ENCODE measurements at regions not wholly inside any gene's neighbourhood (a gene's known extent, or its start where the extent isn't known, plus 50 kb on each side); places are given as distances from the start of the nearest gene placed in this dataset.

DNA sequence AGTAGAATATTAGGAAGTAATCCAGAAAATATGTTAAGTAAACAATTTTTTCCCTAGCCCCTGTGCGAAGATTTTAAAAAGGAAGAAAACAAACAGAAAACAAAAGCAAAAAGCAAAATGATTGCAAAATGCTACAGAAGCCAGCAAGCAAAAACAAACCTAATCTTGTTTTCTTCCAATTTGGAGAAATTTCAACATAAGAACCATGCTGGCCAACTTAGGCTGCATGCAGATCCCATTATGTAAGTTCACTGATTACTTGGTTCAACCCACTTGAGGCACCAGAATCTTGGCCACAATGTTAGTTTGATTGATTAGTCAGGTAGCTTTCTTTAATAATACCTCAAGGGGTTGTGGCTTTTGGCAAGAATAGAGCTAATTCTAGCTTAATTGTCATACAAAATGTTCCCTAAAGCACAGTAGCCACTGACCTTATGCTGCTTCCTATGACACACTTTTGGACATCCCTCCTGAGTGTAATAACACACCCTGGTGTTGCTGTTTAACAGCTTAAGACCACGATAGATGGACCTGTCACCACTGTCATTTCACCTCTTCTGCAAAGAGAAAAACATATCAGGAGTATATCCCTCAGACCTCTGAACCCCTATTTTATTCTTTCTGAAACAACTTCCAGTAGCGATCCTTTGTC, 2342.1 kb downstream of the PCDH7 start:
- no peak overlapping the region for H4K8ac ChIP-seq (ENCODE audit: extremely low read depth, insufficient read depth, low read length)
- H2AFZ ChIP-seq (ENCODE audit: low read length): no peak overlapping the region
- no peak overlapping the region for H2BK20ac ChIP-seq (ENCODE audit: low read length)
- no peak overlapping the region for H3K14ac ChIP-seq (ENCODE audit: insufficient read length)
- no peak overlapping the region for H2BK5ac ChIP-seq (ENCODE audit: low read depth, low read length)
- H3K4ac ChIP-seq (replicated peaks; ENCODE audit: insufficient read length, low read depth, low read length): no peak overlapping the region
- no peaks in the 10 kb centered on the region for H3K9me3 ChIP-seq (ENCODE audit: insufficient read depth in 2 of 2, low read depth in 1 of 2, low read length in 1 of 2)
- H3K9ac ChIP-seq (replicated peaks in 1 of 4; ENCODE audit: extremely low read depth in 1 of 4, low read depth in 3 of 4, low read length in 3 of 4): no peak overlapping the region
- H3K4me2 ChIP-seq (ENCODE audit: insufficient read depth in 1 of 2, low read depth in 2 of 2, low read length in 2 of 2): no peak overlapping the region
- H2BK12ac ChIP-seq (ENCODE audit: low read depth, low read length): no peak overlapping the region
- no peak overlapping the region for H4K5ac ChIP-seq (ENCODE audit: insufficient read length, low read depth, low read length)
- no peak overlapping the region for H3K4me3 ChIP-seq (ENCODE audit: extremely low read depth in 1 of 4, insufficient read depth in 2 of 4, low read depth in 3 of 4, low read length in 4 of 4)
- no peaks in the 10 kb centered on the region for H4K20me1 ChIP-seq (replicated peaks in 1 of 2; ENCODE audit: control insufficient read depth in 1 of 2, insufficient read depth in 2 of 2, low read length in 2 of 2)
- H3K79me1 ChIP-seq (ENCODE audit: low read depth, low read length): no peaks in the 10 kb centered on the region
- no peaks in the 10 kb centered on the region for H3K36me3 ChIP-seq (ENCODE audit: control insufficient read depth in 2 of 4, insufficient read depth in 4 of 4, low read length in 3 of 4)
- no peak overlapping the region for H3K23ac ChIP-seq (ENCODE audit: insufficient read length)
- no peak overlapping the region for H3K18ac ChIP-seq (ENCODE audit: extremely low read depth, low read length)
- ChIA-PET POLR2A (ENCODE audit: partially characterized antibody) (no interaction called here), CTCF (ENCODE audit: partially characterized antibody) (interaction anchor here (0.7 to 3.5 kb wide), 11 partner anchors 11 to 320 kb away, joined by 3 to 19 read pairs (median 4); no protein-coding TSS in a partner anchor)
- no peaks in the 10 kb centered on the region for H3K23me2 ChIP-seq (ENCODE audit: low read depth, low read length)
- no peak overlapping the region for H3K27ac ChIP-seq (ENCODE audit: low read depth, low read length)
- WGBS, 2 experiments (ENCODE audit: extremely low coverage in 1 of 2, insufficient coverage in 1 of 2, insufficient read length in 1 of 2, insufficient replicate concordance in 2 of 2, low coverage in 1 of 2, low lambda C conversion rate in 2 of 2, missing lambda C conversion rate in 1 of 2): 95% methylated on average over 3 of the region's 3 CpGs; no CpG with 5 or more reads in 1 of the 2 experiments
- H3K79me2 ChIP-seq (ENCODE audit: control insufficient read depth in 1 of 2, insufficient read depth in 2 of 2, low read length in 2 of 2): no peaks in the 10 kb centered on the region
- no peak overlapping the region for H2BK15ac ChIP-seq (ENCODE audit: low read length)
- no peak for DNase-seq (ENCODE audit: low read depth in 1 of 2, low spot score in 2 of 2)
- peaks cover 0 to 3% (median 0%) of the 10 kb centered on the region in 4 experiments; a peak in 1 of 7 replicates for H3K4me1 ChIP-seq (replicated peaks in 1 of 4; ENCODE audit: control insufficient read depth in 3 of 4, insufficient read depth in 4 of 4, low read length in 3 of 4)
- no peaks in the 10 kb centered on the region for H3K27me3 ChIP-seq (replicated peaks in 1 of 4; ENCODE audit: control insufficient read depth in 3 of 4, extremely low read depth in 1 of 4, insufficient read depth in 3 of 4, low read length in 3 of 4)
- H2AK5ac ChIP-seq (ENCODE audit: low read depth, low read length): no peak overlapping the region
- no peak overlapping the region for H3K56ac ChIP-seq (replicated peaks; ENCODE audit: insufficient read length, low read depth, low read length)
- H2BK120ac ChIP-seq (replicated peaks; ENCODE audit: low read depth, low read length): no peak overlapping the region
- TF ChIP-seq JUN (IDR thresholded peaks at IDR 0.05; ENCODE audit: low read depth, low read length) (no peak), EZH2 (IDR thresholded peaks at IDR 0.05; ENCODE audit: low read depth, low read length, severe bottlenecking) (no peak), HDAC6 (IDR thresholded peaks at IDR 0.05; ENCODE audit: low read depth, low read length) (no peak), RNF2 (IDR thresholded peaks at IDR 0.05; ENCODE audit: borderline replicate concordance, low read depth, low read length, missing control alignments, poor library complexity, severe bottlenecking) (no peak), POU5F1 (IDR thresholded peaks at IDR 0.05; ENCODE audit: low read depth, low read length) (no peak)
- no peak overlapping the region for H4K91ac ChIP-seq (replicated peaks; ENCODE audit: insufficient read length, low read length)
- FAIRE-seq: no peak
